Sigmoid colon (tissue), 6 donors: ENCODE measurements at regions not wholly inside any gene's neighbourhood (a gene's known extent, or its start where the extent isn't known, plus 50 kb on each side); places are given as distances from the start of the nearest gene placed in this dataset.

Experiments used
- DNase-seq: peaks from one replicate; pipeline ENCODE4 v3.0.0-alpha.2; 2019
- H3K27ac ChIP-seq, 4 donors: fragments of 200-600 bp; sonication (generic); one replicate each; pipeline ENCODE4 v1.5.1; 2016 to 2019; ENCODE audit warnings: mild to moderate bottlenecking in 1 of 4
- H3K27me3 ChIP-seq, 3 donors: fragments of 200-600 bp; sonication (generic); one replicate each; pipeline ENCODE4 v1.5.1; 2019; ENCODE audit warnings: mild to moderate bottlenecking in 1 of 3
- H3K36me3 ChIP-seq, 4 donors: fragments of 200-600 bp; sonication (generic); one replicate each; pipeline ENCODE4 v1.5.1; 2016 to 2019
- H3K4me1 ChIP-seq, 4 donors: fragments of 200-600 bp; sonication (generic); one replicate each; pipeline ENCODE4 v1.5.1; 2017 to 2019
- H3K4me3 ChIP-seq, 4 donors: fragments of 200-600 bp; sonication (generic); one replicate each; pipeline ENCODE4 v1.5.1; 2017 to 2019; ENCODE audit warnings: mild to moderate bottlenecking in 2 of 4, moderate library complexity in 1 of 4
- H3K9me3 ChIP-seq, 4 donors: fragments of 200-600 bp in 3 of 4; sonication (generic) in 3 of 4; one replicate each; pipeline versions ENCODE4 v1.5.1 to v1.6.1; 2013 to 2019
- EP300 ChIP-seq, 4 donors: sonication (generic); formaldehyde crosslinking; IDR thresholded peaks; one replicate each; pipeline ENCODE4 v1.6.1; 2017; ENCODE audit warnings: antibody characterized with exemption in 4 of 4
- POLR2A ChIP-seq, 2 donors: fragments of 450-650 bp; IDR thresholded peaks; one replicate each; pipeline ENCODE4 v1.6.1; 2016; ENCODE audit warnings: antibody characterized with exemption in 2 of 2, mild to moderate bottlenecking in 2 of 2, moderate library complexity in 2 of 2
- POLR2AphosphoS5 ChIP-seq, 4 donors: sonication (generic); formaldehyde crosslinking; IDR thresholded peaks; one replicate each; pipeline ENCODE4 v1.6.1; 2017; ENCODE audit warnings: antibody characterized with exemption in 4 of 4
- WGBS, 2 donors: extraction: QIAGEN DNeasy Blood & Tissue Kit; methylation state at CpG; one replicate each; pipeline ENCODE4 v1.1.7; 2013; 5-methylcytosine and 5-hydroxymethylcytosine counted together
- intact Hi-C: fragments of 100-400 bp; cut with DNase I; formaldehyde crosslinking; loops from one replicate; pipeline ENCODE4 v1.15.1; 2023
- TF ChIP-seq, protein P1 (sequence below), 4 experiments: fragments of 450-650 bp in 3 of 4; fragments of 200-600 bp in 1 of 4; IDR thresholded peaks; one replicate each; pipeline ENCODE4 v1.5.1; 2016 to 2019; ENCODE audit warnings: antibody characterized with exemption in 4 of 4, mild to moderate bottlenecking in 3 of 4, moderate library complexity in 2 of 4
- donor health status: healthy with polysubstance abuse.
- donor health status: healthy.

DNA sequence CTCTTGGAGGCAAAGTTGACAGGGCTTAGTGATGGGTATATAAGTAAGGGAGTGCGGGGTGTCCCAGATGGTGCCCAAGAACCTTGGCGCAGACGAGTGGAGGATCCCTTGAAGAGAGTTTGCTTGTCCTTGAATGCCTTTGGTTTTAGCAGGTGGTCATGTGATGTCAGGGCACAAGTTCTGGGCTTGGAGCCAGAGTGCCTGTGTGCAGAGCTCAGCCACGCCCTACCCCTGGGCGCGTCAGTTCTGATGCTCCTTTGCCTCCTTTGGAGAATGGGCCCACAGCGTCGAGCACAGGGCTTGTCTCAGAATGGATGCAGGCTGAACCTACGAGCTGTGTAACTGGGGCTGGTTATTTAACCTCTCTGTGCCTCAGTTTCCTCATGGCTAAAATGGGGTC is 412.2 kb upstream of the EEF2KMT start:
- H3K27me3 ChIP-seq = no peaks in the 10 kb centered on the region
- no peak for DNase-seq
- 25 to 71% methylated on average over 9 of the region's 9 CpGs for WGBS, 2 donors
- H3K9me3 ChIP-seq = no peaks in the 10 kb centered on the region
- intact Hi-C loops = no loop called here
- H3K27ac ChIP-seq = no peak overlapping the region
- no peaks in the 10 kb centered on the region for H3K36me3 ChIP-seq
- TF ChIP-seq EP300 (IDR thresholded peaks at IDR 0.05) (no peak), POLR2AphosphoS5 (IDR thresholded peaks at IDR 0.05) (no peak), POLR2A (IDR thresholded peaks at IDR 0.05) (no peak)
- TF ChIP-seq, protein P1, sequence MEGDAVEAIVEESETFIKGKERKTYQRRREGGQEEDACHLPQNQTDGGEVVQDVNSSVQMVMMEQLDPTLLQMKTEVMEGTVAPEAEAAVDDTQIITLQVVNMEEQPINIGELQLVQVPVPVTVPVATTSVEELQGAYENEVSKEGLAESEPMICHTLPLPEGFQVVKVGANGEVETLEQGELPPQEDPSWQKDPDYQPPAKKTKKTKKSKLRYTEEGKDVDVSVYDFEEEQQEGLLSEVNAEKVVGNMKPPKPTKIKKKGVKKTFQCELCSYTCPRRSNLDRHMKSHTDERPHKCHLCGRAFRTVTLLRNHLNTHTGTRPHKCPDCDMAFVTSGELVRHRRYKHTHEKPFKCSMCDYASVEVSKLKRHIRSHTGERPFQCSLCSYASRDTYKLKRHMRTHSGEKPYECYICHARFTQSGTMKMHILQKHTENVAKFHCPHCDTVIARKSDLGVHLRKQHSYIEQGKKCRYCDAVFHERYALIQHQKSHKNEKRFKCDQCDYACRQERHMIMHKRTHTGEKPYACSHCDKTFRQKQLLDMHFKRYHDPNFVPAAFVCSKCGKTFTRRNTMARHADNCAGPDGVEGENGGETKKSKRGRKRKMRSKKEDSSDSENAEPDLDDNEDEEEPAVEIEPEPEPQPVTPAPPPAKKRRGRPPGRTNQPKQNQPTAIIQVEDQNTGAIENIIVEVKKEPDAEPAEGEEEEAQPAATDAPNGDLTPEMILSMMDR (IDR thresholded peaks at IDR 0.05) = no peak
- H3K4me1 ChIP-seq = peaks cover 0 to 3% (median under 1%) of the 10 kb centered on the region in 4 donors
- no peak overlapping the region for H3K4me3 ChIP-seq

DNA sequence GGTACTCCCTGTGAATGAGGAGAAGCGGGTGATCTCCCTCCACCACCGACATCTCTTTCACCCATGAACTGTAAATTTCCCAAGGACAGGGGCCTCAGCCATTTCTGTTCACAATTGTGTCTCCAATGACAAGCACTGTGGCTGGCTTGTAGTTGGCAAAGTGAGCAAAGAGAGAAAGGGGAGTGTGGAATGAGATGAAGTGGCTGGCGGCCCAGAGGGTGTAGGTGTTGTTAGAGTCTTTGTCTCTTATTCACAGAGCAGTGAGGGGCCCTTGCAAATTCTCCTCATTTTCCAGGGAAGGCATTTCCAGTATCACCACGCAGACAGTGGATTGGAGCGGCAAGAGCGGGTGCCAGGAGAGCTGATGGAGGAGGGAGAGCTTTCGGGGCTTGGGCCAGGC is 411.7 kb upstream of the EEF2KMT start:
- TF ChIP-seq EP300 (IDR thresholded peaks at IDR 0.05) (no peak), POLR2AphosphoS5 (IDR thresholded peaks at IDR 0.05) (no peak), POLR2A (IDR thresholded peaks at IDR 0.05) (no peak)
- TF ChIP-seq, protein P1 (IDR thresholded peaks at IDR 0.05) = no peak
- no peak overlapping the region for H3K4me3 ChIP-seq
- no peak overlapping the region for H3K27ac ChIP-seq
- H3K4me1 ChIP-seq = peaks cover 0 to 8% (median 5%) of the 10 kb centered on the region in 4 donors
- no peaks in the 10 kb centered on the region for H3K27me3 ChIP-seq
- no peaks in the 10 kb centered on the region for H3K9me3 ChIP-seq
- WGBS, 2 donors = 81 to 89% methylated on average over 7 of the region's 7 CpGs
- H3K36me3 ChIP-seq = no peaks in the 10 kb centered on the region
- intact Hi-C loops = no loop called here
- DNase-seq = no peak

DNA sequence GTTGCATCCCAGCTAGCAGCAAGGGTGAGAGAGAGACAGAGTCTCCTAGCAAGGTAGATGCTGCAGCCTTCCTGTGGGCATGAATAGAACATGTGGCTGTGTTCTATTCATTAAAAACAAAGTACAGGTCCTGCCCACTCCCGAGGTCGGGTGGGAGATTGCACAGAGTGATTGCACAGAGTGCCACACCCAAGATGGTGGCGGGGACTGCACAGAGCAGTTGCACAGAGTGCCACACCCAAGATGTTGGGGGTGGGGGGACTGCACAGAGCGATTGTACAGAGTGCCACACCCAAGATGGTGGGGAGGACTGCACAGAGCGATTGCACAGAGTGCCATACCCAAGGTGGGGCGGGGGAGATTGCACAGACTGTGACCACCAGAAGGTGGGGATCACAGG is 410.8 kb upstream of the EEF2KMT start:
- Histone ChIP-seq H3K27me3 (no peaks in the 10 kb centered on the region), H3K36me3 (no peaks in the 10 kb centered on the region), H3K27ac (no peak overlapping the region), H3K4me3 (no peak overlapping the region), H3K9me3 (no peaks in the 10 kb centered on the region), H3K4me1 (peaks cover 0 to 18% (median 13%) of the 10 kb centered on the region in 4 donors)
- no peak for DNase-seq
- intact Hi-C loops = no loop called here
- TF ChIP-seq POLR2A (IDR thresholded peaks at IDR 0.05) (no peak), POLR2AphosphoS5 (IDR thresholded peaks at IDR 0.05) (no peak), EP300 (IDR thresholded peaks at IDR 0.05) (no peak)
- TF ChIP-seq, protein P1 (IDR thresholded peaks at IDR 0.05) = no peak
- 38 to 67% methylated on average over 6 of the region's 6 CpGs for WGBS, 2 donors

DNA sequence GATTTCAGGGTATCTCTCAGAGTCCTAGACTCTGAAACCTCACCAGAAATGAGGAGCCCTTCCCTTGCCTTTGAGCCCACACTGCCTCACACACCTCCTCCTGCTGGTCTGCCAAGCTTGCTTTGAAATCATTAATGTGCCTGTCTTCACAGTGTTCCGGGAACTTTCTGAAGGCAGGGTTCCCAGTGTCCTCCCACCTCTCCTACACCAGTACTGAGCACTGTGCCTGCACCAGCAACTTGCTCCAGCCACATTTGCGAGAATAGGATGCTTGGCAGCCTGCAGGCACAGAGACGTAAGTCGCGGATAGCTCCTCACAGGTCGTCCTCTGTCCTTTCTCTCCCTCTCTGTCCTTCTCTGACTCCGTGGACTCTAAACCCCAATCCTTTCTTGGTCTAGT is 408.4 kb upstream of the EEF2KMT start:
- no peaks in the 10 kb centered on the region for H3K9me3 ChIP-seq
- no peaks in the 10 kb centered on the region for H3K36me3 ChIP-seq
- H3K4me3 ChIP-seq = no peak overlapping the region
- intact Hi-C loops = no loop called here
- H3K27ac ChIP-seq = no peak overlapping the region
- DNase-seq = no peak
- no peaks in the 10 kb centered on the region for H3K27me3 ChIP-seq
- TF ChIP-seq POLR2AphosphoS5 (IDR thresholded peaks at IDR 0.05) = no peak
- no peak for TF ChIP-seq EP300 (IDR thresholded peaks at IDR 0.05)
- TF ChIP-seq POLR2A (IDR thresholded peaks at IDR 0.05) = no peak
- TF ChIP-seq, protein P1 (IDR thresholded peaks at IDR 0.05) = no peak
- peaks cover 0 to 20% (median 13%) of the 10 kb centered on the region in 4 donors for H3K4me1 ChIP-seq
- WGBS, 2 donors = 64 to 81% methylated on average over 7 of the region's 7 CpGs
